ENCODE measurements at regions not wholly inside any gene's neighbourhood (a gene's known extent, or its start where the extent isn't known, plus 50 kb on each side); places are given as distances from the start of the nearest gene placed in this dataset.

GRCh38 chr6:30396833-30397479 is 52.0 kb downstream of the RPP21 start:
- peak; percentile 76 for DNase-seq (ENCODE audit: low read depth)

GRCh38 chr6:30397697-30398096 is 52.7 kb downstream of the RPP21 start:
- no peak for DNase-seq (ENCODE audit: low read depth)

GRCh38 chr6:30399390-30400058 is 54.6 kb downstream of the RPP21 start:
- DNase-seq (ENCODE audit: low read depth): peak; percentile 12

- DNase-seq (ENCODE audit: low read depth): no peak
These were observed 61.0 kb downstream of the RPP21 start for GRCh38 chr6:30405934-30406333.

- no peak for DNase-seq (ENCODE audit: low read depth)
These were observed 64.2 kb downstream of the RPP21 start for GRCh38 chr6:30409184-30409583.

GRCh38 chr6:30411515-30412207 is 66.7 kb downstream of the RPP21 start:
- peak; percentile 61 for DNase-seq (ENCODE audit: low read depth)

- no peak for DNase-seq (ENCODE audit: low read depth)
These were observed 70.9 kb upstream of the HLA-E start for GRCh38 chr6:30418448-30418847.

- no peak for DNase-seq (ENCODE audit: low read depth)
These were observed 64.8 kb upstream of the HLA-E start for GRCh38 chr6:30424549-30424948.

All from EH (cell line).